ENCODE measurements at regions not wholly inside any gene's neighbourhood (a gene's known extent, or its start where the extent isn't known, plus 50 kb on each side); places are given as distances from the start of the nearest gene placed in this dataset.

GRCh38 chr18:22694954-22695353, 238.2 kb upstream of the RBBP8 start:
- no peak for DNase-seq (ENCODE audit: low spot score in 2 of 2)
- H3K4me3 ChIP-seq (ENCODE audit: low read depth, poor library complexity, severe bottlenecking) = no peak overlapping the region
- intact Hi-C loops (cut with DNase I; ENCODE audit: low total_unique reads) = no loop called here
- 80 to 81% methylated on average over 8 of the region's 8 CpGs for WGBS, 2 donors
- TF ChIP-seq CTCF (IDR thresholded peaks at IDR 0.05) (no peak), POLR2A (IDR thresholded peaks at IDR 0.05) (no peak)

GRCh38 chr18:22695674-22696073, 237.5 kb upstream of the RBBP8 start:
- H3K4me3 ChIP-seq (ENCODE audit: low read depth, poor library complexity, severe bottlenecking) = no peak overlapping the region
- no peak for DNase-seq (ENCODE audit: low spot score in 2 of 2)
- no peak for TF ChIP-seq POLR2A (IDR thresholded peaks at IDR 0.05)
- no peak for TF ChIP-seq CTCF (IDR thresholded peaks at IDR 0.05)
- 54 to 62% methylated on average over 4 of the region's 4 CpGs for WGBS, 2 donors
- intact Hi-C loops (cut with DNase I; ENCODE audit: low total_unique reads) = no loop called here

- intact Hi-C loops (cut with DNase I; ENCODE audit: low total_unique reads) = no loop called here
- DNase-seq (ENCODE audit: low spot score in 2 of 2) = no peak
- WGBS, 2 donors = 82 to 85% methylated on average over 3 of the region's 3 CpGs
- TF ChIP-seq POLR2A (IDR thresholded peaks at IDR 0.05) (no peak), CTCF (IDR thresholded peaks at IDR 0.05) (no peak)
- H3K4me3 ChIP-seq (ENCODE audit: low read depth, poor library complexity, severe bottlenecking) = no peak overlapping the region
Observed at GRCh38 chr18:22697561-22697960, 235.6 kb upstream of the RBBP8 start.

GRCh38 chr18:22698711-22699110, 234.4 kb upstream of the RBBP8 start:
- intact Hi-C loops (cut with DNase I; ENCODE audit: low total_unique reads) = no loop called here
- DNase-seq (ENCODE audit: low spot score in 2 of 2) = no peak
- WGBS, 2 donors = 92 to 94% methylated on average over 1 of the region's 1 CpG
- no peak for TF ChIP-seq POLR2A (IDR thresholded peaks at IDR 0.05)
- no peak overlapping the region for H3K4me3 ChIP-seq (ENCODE audit: low read depth, poor library complexity, severe bottlenecking)

GRCh38 chr18:22699629-22700028, 233.5 kb upstream of the RBBP8 start:
- TF ChIP-seq POLR2A (IDR thresholded peaks at IDR 0.05) (no peak), CTCF (IDR thresholded peaks at IDR 0.05) (no peak)
- 69 to 75% methylated on average over 9 of the region's 9 CpGs for WGBS, 2 donors
- no peak overlapping the region for H3K4me3 ChIP-seq (ENCODE audit: low read depth, poor library complexity, severe bottlenecking)
- no peak for DNase-seq (ENCODE audit: low spot score in 2 of 2)
- intact Hi-C loops (cut with DNase I; ENCODE audit: low total_unique reads) = no loop called here

GRCh38 chr18:22700920-22701319, 232.2 kb upstream of the RBBP8 start:
- H3K4me3 ChIP-seq (ENCODE audit: low read depth, poor library complexity, severe bottlenecking) = no peak overlapping the region
- intact Hi-C loops (cut with DNase I; ENCODE audit: low total_unique reads) = no loop called here
- DNase-seq (ENCODE audit: low spot score in 2 of 2) = no peak
- TF ChIP-seq CTCF (IDR thresholded peaks at IDR 0.05) = no peak
- TF ChIP-seq POLR2A (IDR thresholded peaks at IDR 0.05) = no peak
- 94 to 96% methylated on average over 1 of the region's 1 CpG for WGBS, 2 donors

All from lower leg skin (tissue), 4 donors.